Smooth muscle cell (in vitro differentiated cells): ENCODE measurements at regions not wholly inside any gene's neighbourhood (a gene's known extent, or its start where the extent isn't known, plus 50 kb on each side); places are given as distances from the start of the nearest gene placed in this dataset.

Experiments
- DNase-seq: peaks from one replicate; lab custom pipeline; 2025; ENCODE audit not compliant: unreplicated experiment; lab: John Stamatoyannopoulos, UW
- H2AFZ ChIP-seq: fragments of 200-600 bp; sonication (generic); 2 replicates; pipeline ENCODE4 v1.6.0; 2016; ENCODE audit warnings: antibody characterized with exemption, low read depth, mild to moderate bottlenecking
- H3F3A ChIP-seq: fragments of 200-600 bp; sonication (generic); 2 replicates; pipeline ENCODE4 v1.6.0; 2017; ENCODE audit warnings: antibody characterized with exemption, low read depth
- H3K27ac ChIP-seq: fragments of 200-600 bp; sonication (generic); 2 replicates; pipeline ENCODE4 v1.5.1; 2016; ENCODE audit warnings: low read depth, mild to moderate bottlenecking
- H3K27me3 ChIP-seq: fragments of 200-600 bp; sonication (generic); 2 replicates; pipeline ENCODE4 v1.6.1; 2016; ENCODE audit warnings: low read depth, mild to moderate bottlenecking
- H3K36me3 ChIP-seq: fragments of 200-600 bp; sonication (generic); 2 replicates; pipeline ENCODE4 v1.5.1; 2016; ENCODE audit warnings: low read depth
- H3K4me1 ChIP-seq: fragments of 200-600 bp; sonication (generic); 2 replicates; pipeline ENCODE4 v1.5.1; 2016; ENCODE audit warnings: low read depth
- H3K4me2 ChIP-seq: fragments of 200-600 bp; sonication (generic); 2 replicates; pipeline ENCODE4 v1.6.0; 2016; ENCODE audit warnings: mild to moderate bottlenecking
- H3K4me3 ChIP-seq: fragments of 200-600 bp; sonication (generic); 2 replicates; pipeline ENCODE4 v1.5.1; 2016; ENCODE audit warnings: mild to moderate bottlenecking
- H3K79me2 ChIP-seq: fragments of 200-600 bp; sonication (generic); 2 replicates; pipeline ENCODE4 v1.6.0; 2016; ENCODE audit warnings: low read depth, mild to moderate bottlenecking
- H3K9ac ChIP-seq: fragments of 200-600 bp; sonication (generic); 2 replicates; pipeline ENCODE4 v1.6.0; 2016; ENCODE audit warnings: low read depth
- H3K9me3 ChIP-seq: fragments of 200-600 bp; sonication (generic); replicated peaks from 2 replicates; pipeline ENCODE4 v1.5.1; 2016; ENCODE audit warnings: low read depth
- H4K20me1 ChIP-seq: fragments of 200-600 bp; sonication (generic); 2 replicates; pipeline ENCODE4 v1.6.0; 2016; ENCODE audit warnings: low read depth
- CTCF ChIP-seq: fragments of 200-600 bp; sonication (generic); IDR thresholded peaks from 2 replicates; pipeline ENCODE4 v1.5.1; 2017; ENCODE audit warnings: borderline replicate concordance, mild to moderate bottlenecking, antibody characterized with exemption; ENCODE audit not compliant: insufficient read depth, poor library complexity, severe bottlenecking
- WGBS: methylation state at CpG from one replicate; pipeline ENCODE4 v1.1.7; 2016; ENCODE audit warnings: low lambda C conversion rate; 5-methylcytosine and 5-hydroxymethylcytosine counted together

GRCh38 chr17:53092072-53092471, 730.7 kb upstream of the KIF2B start:
- H4K20me1 ChIP-seq = no peaks in the 10 kb centered on the region
- TF ChIP-seq CTCF = no peak
- H3K4me2 ChIP-seq = no peak overlapping the region
- no peaks in the 10 kb centered on the region for H3K4me1 ChIP-seq
- DNase-seq = no peak
- H3K27me3 ChIP-seq = no peaks in the 10 kb centered on the region
- H3K9me3 ChIP-seq = no peaks in the 10 kb centered on the region
- no peaks in the 10 kb centered on the region for H3K79me2 ChIP-seq
- H3K27ac ChIP-seq = no peak overlapping the region
- no peaks in the 10 kb centered on the region for H3K36me3 ChIP-seq
- H3K4me3 ChIP-seq = no peak overlapping the region
- no peaks in the 10 kb centered on the region for H3F3A ChIP-seq
- no peak overlapping the region for H2AFZ ChIP-seq
- H3K9ac ChIP-seq = no peak overlapping the region
- 88% methylated on average over 2 of the region's 2 CpGs for WGBS

- no peak for DNase-seq
- H4K20me1 ChIP-seq = no peaks in the 10 kb centered on the region
- H3K4me3 ChIP-seq = no peak overlapping the region
- H3K79me2 ChIP-seq = no peaks in the 10 kb centered on the region
- H2AFZ ChIP-seq = no peak overlapping the region
- no peaks in the 10 kb centered on the region for H3F3A ChIP-seq
- H3K4me1 ChIP-seq = no peaks in the 10 kb centered on the region
- 91% methylated on average over 1 of the region's 1 CpG for WGBS
- no peak overlapping the region for H3K27ac ChIP-seq
- no peaks in the 10 kb centered on the region for H3K36me3 ChIP-seq
- H3K27me3 ChIP-seq = no peaks in the 10 kb centered on the region
- no peaks in the 10 kb centered on the region for H3K9me3 ChIP-seq
- no peak overlapping the region for H3K4me2 ChIP-seq
- no peak for TF ChIP-seq CTCF
- H3K9ac ChIP-seq = no peak overlapping the region
Measured at GRCh38 chr17:53090770-53091169, 732.0 kb upstream of the KIF2B start.

- no peaks in the 10 kb centered on the region for H4K20me1 ChIP-seq
- no peak overlapping the region for H3K4me2 ChIP-seq
- no peaks in the 10 kb centered on the region for H3K27me3 ChIP-seq
- no peak overlapping the region for H3K4me3 ChIP-seq
- no peaks in the 10 kb centered on the region for H3K36me3 ChIP-seq
- TF ChIP-seq CTCF = no peak
- no peak for DNase-seq
- H3F3A ChIP-seq = no peaks in the 10 kb centered on the region
- no peaks in the 10 kb centered on the region for H3K4me1 ChIP-seq
- no peaks in the 10 kb centered on the region for H3K79me2 ChIP-seq
- no peak overlapping the region for H2AFZ ChIP-seq
- H3K9ac ChIP-seq = no peak overlapping the region
- 87% methylated on average over 6 of the region's 6 CpGs for WGBS
- H3K27ac ChIP-seq = no peak overlapping the region
- H3K9me3 ChIP-seq = no peaks in the 10 kb centered on the region
Measured at GRCh38 chr17:53088481-53088880, 734.2 kb upstream of the KIF2B start.

GRCh38 chr17:53061446-53061845, 761.3 kb upstream of the KIF2B start:
- Histone ChIP-seq H3K4me3 (no peak overlapping the region), H3K36me3 (no peaks in the 10 kb centered on the region), H4K20me1 (no peaks in the 10 kb centered on the region), H2AFZ (no peak overlapping the region), H3K9ac (no peak overlapping the region), H3K79me2 (no peaks in the 10 kb centered on the region), H3K4me1 (no peaks in the 10 kb centered on the region), H3F3A (no peaks in the 10 kb centered on the region), H3K4me2 (no peak overlapping the region), H3K9me3 (no peaks in the 10 kb centered on the region), H3K27ac (no peak overlapping the region), H3K27me3 (no peaks in the 10 kb centered on the region)
- 30% methylated on average over 4 of the region's 4 CpGs for WGBS
- no peak for TF ChIP-seq CTCF
- no peak for DNase-seq
